Fibroblast of skin of scalp (primary cell): ENCODE measurements at regions not wholly inside any gene's neighbourhood (a gene's known extent, or its start where the extent isn't known, plus 50 kb on each side); places are given as distances from the start of the nearest gene placed in this dataset.
A peak's percentile ranks its signal among the peaks of the same experiment; 100 is the strongest.

Source experiments
- DNase-seq: peaks from one replicate; pipeline ENCODE4 v3.0.0-alpha.2; 2013

DNA sequence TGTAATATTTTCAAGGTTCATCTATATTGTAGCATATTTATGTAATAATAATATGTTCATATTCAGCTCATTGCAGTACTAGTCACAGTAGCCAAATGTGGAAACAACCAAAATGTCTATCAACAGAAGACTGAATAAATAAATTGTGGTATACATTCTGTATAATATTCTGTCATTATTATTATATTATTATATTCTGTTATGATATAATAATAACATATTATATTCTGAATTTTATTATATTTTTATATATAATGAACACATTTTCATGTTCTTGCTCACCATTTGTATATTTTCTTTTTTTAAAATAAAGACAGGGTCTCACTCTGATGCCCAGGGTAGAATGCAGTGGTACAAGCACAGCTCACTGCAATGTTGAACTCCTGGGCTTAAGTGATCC, 91.2 kb upstream of the STARD3NL start:
- DNase-seq, result no peak

GRCh38 chr7:38102507-38102906, 75.5 kb upstream of the STARD3NL start:
- peak; percentile 27 for DNase-seq

DNA sequence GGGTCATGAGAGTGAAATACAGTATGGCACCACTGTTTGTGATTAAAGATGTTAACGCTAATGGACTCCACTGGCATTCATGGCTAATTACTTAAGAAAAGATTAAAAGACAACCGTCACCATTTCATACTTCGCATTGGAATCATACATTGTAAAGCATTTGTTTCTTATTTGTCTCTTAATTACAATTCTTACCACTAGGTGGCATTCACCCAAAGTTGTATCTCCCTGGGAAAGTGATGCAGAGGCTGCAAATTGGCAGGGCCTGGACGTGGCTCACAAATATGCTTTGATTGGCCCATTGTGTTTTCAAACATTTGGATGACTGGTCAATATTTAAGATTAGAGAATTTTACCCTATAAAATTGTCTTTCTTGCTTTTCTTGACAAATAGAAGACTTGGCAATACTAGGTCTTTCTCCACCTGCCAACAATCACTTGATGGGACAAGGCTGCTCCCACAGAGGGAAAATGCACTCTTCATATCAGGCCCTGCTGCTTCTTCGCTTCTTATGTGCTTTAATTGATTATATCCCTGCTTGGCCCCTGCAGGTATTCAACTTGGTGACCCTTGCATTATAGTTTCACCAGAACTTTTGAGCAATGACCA, 72.1 kb upstream of the STARD3NL start:
- DNase-seq, result peak; percentile 52

DNA sequence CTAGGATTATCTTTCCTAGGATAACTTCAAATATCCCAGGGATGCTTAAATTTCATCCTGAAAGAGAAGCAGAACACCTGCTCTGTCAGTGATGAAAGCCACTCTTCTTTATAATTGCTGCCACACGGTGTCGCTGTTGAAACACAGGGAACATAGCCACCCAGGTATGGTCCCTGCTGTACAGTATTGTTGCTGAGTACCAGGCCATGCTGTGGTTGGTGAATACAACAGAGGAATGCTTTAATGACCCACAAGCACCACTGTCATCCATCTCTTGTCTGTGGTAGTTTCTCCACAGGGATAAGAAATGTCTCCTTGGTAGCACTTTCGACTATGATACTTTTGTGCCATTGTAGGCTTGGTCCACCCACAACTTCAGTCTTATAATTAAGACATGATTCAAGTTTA, 70.6 kb upstream of the STARD3NL start:
- DNase-seq, result peak; percentile 55

DNA sequence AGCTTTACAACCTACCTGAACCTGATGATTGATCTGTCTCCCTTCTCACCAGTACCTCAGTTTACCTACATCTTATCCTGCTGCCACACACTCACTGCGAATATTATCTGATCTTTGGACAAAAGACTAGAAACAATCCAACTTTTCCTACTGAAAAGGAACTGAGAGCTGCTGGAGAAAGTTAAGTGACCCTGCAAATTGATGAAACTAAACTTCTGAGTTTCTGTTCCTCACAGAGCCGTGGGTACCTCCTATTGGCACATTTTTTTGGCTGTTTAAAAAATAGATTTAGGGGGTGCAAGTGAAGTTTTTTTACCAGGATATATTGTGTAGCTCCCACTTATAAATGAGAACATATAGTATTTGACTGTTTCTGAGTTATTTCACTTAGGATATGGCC, 66.0 kb upstream of the STARD3NL start:
- DNase-seq, result no peak

DNA sequence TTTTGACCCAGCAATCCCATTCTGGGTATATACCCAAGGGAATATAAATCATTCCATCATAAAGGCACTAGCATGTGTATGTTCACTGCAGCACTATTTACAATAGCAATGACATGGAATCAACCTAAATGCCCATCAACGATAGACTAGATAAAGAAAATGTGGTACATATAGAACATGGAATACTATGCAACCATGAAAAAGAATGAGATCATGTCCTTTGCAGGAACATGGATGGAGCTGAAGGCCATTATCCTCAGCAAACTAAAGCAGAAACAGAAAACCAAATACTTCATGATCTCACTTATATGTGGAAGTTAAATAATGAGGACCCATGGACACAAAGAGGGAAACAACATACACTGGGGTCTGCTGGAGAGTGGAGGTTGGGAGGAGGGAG, 58.0 kb upstream of the STARD3NL start:
- DNase-seq, result no peak

DNA sequence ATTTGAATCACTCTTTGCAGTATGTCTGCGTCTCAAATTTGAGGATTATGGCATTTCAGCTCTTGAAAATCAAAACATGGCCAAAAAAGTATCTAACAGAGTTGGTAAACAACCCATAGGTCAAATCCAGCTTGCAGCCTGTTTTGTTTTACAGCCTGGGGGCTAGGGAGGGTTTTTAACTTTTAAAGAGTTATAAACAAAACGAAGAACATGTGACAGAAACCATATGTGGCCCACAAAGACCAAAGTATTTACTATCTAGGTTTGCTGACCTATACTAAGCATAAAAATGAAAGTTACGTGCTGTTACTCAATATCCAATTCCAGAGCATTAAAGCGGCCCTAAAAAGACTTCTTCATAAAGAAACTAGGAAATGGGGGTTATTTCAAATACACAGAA, 55.5 kb upstream of the STARD3NL start:
- no peak for DNase-seq

GRCh38 chr7:38123494-38123893, 54.6 kb upstream of the STARD3NL start:
- DNase-seq, result no peak

DNA sequence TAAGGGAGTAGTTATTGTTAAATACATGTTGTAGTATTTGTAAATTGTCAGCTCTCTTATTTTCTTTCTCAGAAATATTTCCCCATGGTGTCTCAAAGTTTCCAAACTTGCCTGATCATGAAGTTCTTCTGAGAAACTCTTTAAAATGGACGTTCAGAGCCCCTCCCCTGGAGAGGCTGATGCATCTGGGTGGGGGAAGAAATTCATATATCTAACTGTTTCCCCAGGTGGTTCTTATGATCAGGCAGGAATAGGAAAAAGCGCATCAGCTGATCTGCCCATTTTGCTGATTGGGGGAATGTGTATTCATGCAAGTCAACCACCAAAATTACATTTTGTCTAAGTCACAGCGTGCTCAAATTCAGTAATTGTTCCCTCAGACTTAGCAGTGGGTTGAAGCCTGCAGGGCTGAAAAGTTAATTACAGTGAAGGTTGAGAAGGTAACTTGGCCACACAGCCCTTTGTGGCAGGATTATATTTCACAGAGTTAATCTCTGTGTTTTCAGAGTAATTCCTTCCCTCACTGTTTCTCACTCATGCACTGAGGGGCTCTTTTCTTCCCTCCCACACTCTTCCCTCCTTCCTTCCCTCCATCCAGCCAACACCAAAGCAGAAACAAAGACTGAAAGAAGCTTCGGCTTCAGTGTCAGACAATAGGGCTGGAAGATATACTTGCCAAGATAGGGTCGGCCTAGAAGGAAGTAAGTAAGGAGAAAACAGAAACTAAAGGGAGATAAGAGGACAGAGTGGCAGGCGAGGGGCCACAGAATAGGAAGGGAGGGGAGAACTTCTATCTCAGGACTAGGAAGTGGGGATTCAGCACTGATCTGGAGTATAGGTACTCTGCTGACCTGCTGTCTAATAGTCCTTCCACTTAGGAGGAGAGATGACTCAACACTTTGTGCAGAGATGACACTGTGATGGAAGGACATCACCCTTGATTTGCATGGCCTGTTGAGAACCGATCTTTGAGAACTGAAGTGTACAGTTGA, 50.5 kb upstream of the STARD3NL start:
- DNase-seq, result no peak
